HG03039 (cell line): ENCODE measurements at regions not wholly inside any gene's neighbourhood (a gene's known extent, or its start where the extent isn't known, plus 50 kb on each side); places are given as distances from the start of the nearest gene placed in this dataset.
"Not testable (repeated sequence)": the region's sequence is repeated elsewhere in the genome, so short reads cannot be mapped to it uniquely, and the experiment has no call there.

ENCODE experiments used
- ATAC-seq: cut with Tn5 transposase; IDR thresholded peaks from one replicate; pipeline ENCODE4 v1.9.1; 2021; ENCODE audit warnings: mild to moderate bottlenecking, moderate library complexity; ENCODE audit not compliant: unreplicated experiment

DNA sequence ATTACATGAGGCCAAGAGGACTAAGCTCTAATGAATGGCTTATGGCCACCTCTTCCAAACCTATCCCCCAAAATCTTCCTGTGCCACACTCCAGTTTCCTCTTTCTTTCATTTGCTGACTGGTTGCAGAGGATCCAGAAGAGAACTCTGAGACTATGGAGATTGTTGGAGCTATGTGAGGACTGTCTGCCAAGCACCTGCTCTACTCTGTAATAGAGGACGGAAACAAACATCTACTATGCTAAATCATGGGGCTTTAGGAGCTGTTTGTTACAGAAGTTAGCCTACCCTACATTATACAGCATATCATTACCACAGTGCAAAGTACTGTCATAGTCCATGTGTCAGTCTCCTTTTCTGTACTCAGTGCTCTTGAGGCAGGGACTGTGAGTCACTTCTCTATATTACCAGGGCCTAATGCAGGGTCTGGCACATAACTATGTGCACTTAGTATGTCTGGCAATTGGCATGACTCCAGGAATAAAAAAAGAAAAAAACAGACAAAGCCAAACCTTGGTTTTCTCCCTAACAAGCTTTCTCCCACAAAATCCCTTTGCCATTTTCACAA is 95.1 kb downstream of the RPAP3 start:
- ATAC-seq, result no peak

DNA sequence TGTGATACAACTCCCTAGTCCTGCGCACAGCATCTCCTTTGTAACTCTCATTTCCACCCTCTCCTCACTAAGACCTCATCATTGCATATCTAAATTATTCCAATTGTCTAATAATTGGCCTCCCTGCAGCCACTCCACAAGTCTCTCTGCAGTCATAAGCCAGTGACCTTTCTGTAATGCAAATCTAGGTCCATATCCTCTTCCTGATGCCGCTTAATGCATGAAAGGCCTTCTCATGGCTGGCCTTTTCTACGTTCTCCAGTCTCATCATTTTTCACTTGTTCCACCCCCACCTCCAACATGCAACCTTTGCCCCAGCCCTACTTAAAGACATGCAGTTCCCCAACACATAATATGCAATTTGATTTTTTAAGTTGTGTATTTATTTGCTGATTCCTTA is 96.0 kb downstream of the RPAP3 start:
- no peak for ATAC-seq

GRCh38 chr12:47608671-47609070 is 97.2 kb downstream of the RPAP3 start:
- not testable (repeated sequence) for ATAC-seq

DNA sequence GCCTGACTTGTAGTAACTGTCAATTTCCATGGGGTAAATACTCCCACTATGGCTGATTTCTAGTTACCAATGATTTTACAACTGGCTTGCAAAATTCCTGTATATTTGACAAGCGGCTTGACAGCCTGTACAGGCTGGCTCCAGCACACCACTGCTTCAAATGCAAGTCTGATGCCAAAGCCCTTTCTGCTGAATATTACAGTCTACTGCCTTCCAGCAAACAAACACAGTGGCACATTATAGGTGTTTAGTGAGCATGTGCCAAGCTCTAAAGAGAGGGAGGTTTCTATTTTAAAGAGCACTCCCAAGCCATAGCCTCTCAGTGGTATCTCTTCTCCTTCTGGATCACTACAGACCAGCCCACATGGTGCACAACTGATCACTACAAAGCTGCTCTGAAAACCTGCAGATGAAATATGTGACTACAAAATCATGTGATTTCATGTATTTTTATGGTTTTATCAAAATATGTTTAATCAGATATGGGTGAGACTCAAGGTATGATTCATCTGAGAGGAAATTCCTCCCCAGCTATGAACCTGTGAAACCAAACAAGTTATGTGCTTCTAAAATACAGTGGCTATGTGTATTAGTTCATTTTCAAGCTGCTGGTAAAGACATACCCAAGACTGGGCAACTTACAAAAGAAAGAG is 101.5 kb downstream of the RPAP3 start:
- ATAC-seq, result no peak

- ATAC-seq, result no peak
Observed at GRCh38 chr12:47602949-47603558, 102.8 kb downstream of the RPAP3 start.

- ATAC-seq, result no peak
Observed at GRCh38 chr12:47602325-47602724, 103.5 kb downstream of the RPAP3 start.

DNA sequence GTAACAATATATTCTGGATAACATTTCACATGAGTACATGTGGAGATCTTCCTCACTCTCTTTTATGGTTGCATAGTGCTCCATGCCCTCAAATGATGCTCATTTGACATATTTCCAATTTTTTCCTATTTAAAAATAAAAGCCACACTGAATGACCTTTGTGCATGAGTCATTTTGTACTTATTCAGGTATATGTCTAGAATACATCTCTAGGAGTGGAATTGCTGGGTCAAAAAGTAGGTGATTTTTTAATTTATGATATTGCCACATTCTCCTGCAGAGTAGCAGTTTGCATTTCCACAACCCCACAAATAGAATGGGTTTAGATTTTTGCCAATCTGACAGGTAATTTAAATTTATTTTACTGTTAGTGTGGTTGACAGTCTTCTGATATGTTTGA is 104.8 kb downstream of the RPAP3 start:
- ATAC-seq, result no peak

GRCh38 chr12:47591795-47592194 is 114.0 kb downstream of the RPAP3 start:
- ATAC-seq, result no peak

DNA sequence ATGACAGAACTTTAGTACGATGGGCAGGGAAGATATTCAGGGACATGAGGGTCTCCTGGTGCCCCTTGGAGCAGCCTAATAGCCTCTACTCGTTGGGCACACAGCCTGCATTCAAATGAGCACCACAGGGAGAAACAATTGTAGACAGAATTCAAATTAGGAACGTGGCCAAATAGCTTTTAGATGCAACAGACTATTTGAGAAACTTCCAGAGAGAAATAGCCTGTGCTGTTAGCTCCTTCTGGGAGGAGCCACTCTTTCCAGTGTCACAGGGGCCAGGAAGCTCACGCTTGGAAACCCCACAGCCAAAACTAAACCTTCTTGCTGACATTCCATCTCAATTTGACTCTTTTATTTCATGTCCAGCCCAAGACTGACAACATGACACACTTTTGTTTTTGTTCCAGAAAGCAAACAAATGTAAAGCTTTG is 114.5 kb downstream of the RPAP3 start:
- no peak for ATAC-seq

DNA sequence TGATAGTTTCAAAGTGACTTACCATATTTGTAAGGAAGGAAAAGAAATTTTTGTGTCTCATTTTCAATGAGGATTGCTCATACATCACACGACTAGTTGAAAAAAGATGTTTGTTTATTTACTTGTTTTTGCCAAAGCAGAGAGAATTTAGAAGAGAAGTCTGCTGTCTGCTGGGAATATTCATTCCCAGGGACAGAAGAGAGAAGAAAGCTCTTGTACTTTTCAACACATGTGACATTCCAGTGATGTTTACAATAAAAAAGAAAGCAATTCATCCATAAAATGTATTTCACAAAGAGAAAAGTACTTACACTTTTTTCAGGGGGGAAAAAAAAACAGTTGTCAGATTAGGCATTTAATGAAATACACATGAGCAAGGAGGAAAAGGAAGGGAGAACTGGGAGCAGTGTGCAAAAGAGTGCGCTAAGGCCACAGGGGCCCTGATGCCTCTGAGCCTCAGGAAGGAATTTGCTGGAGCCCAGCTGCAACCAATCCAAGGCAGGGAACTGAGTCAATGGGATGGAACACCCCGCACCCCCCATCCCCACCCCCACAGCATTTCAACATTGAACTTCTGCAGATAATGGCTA is 115.0 kb downstream of the RPAP3 start:
- ATAC-seq, result no peak

- no peak for ATAC-seq
Observed at GRCh38 chr12:47586952-47587669, 118.7 kb downstream of the RPAP3 start.

DNA sequence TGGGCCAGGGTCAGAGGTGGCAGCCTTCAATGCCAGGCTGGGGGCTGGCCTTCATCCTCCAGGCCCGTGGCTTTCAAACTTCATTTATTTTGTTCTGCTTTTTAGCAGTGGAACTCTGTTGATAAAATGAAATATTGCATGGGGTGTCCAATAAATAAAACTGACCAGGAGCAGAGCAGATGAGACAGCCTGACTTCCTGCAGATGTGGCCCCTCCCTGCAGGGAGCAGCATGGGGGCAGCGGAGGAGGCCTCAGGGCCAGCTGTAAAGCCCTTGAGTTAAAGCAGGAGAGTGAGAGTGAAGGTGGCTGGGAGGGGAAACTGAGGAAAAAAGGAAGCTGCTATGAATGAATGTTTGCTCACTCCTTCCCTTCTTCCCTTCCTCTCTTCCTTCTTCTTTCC is 120.3 kb downstream of the RPAP3 start:
- ATAC-seq, result no peak

DNA sequence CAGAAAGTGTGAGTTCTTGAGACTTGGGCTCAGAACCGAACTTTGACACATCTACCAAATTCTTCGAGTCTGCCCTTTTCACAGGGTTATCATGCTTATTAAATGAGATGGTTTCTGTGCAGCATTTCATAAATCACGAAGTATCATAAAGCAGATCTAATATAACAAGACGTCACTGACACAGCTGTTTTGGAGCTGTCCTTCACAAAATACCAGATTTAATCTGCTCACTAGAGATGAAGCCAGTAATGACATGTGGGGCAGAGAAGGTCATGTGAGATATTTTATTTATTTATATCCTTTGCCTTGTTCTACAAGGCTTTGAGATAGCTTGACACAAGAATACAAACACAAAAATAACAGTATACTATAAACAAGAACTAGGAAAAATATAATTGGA is 127.0 kb downstream of the RPAP3 start:
- no peak for ATAC-seq

- no peak for ATAC-seq
Observed at GRCh38 chr12:47577206-47577989, 128.4 kb downstream of the RPAP3 start.

DNA sequence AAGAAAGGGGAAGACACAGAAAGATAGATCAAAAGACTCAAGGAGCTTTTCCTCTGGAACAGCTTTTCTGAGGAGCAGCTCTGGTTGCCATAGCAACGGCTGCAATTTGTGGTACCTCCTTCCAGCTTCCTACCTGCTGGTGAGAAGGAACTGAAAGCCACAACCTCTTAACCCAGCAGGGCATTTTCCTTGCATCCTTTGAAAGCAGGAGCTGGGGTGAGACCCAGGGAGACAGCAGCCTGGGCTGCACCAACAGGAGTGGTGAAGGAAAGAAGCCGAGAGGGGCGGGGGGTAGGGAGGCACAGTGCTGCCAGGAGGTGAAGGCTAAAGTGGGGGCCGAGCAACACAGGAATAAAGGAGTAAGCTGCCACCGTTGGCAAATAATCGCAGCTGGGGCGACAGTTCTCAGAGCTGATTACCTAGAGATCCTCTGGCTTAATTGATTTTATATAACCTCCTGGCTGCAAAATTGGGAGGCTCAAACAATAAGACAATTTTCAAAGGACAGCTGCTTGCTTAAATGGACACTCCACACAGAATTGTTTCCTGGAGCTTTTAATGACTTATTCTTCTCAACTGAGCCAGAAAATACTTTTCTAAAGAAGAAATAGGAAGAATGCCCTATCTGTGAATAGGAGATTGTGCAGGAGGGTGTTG is 129.4 kb downstream of the RPAP3 start:
- ATAC-seq, result no peak

DNA sequence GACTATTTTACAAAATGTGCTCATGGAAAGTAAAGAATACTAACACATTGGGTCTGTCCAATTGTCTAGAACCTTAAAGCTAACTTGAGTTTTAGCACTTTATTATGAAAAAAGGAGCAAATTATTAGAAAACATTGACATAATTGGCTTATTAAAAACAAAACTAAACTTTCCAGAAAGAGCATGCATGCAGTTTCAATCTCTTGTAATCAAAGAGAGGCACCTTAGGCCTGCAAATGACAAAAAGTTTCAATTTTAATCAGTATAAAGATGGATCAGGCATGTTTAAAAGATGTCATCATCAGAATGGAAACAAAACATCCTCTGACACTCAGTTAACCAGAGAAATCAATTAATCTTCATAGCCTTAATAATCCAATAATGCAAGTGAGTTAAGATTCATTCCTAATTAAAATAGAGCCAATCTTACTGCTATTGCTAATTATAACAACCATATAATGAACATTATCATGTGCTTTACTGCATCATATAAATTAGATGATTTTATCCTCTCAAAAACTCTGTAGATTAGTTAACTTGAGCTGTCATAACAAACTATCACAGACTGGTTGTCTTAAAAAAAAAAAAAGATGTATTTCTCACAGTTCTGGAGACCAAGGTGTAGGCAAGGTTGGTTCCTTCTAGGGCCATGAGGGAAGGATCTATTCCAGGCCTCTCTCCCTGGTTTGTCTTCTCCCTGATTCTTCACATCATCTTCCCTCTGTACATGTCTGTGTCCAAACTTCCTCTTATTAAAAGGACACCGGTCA is 131.4 kb downstream of the RPAP3 start:
- ATAC-seq, result no peak

GRCh38 chr12:47573146-47573659 is 132.6 kb downstream of the RPAP3 start:
- no peak for ATAC-seq

DNA sequence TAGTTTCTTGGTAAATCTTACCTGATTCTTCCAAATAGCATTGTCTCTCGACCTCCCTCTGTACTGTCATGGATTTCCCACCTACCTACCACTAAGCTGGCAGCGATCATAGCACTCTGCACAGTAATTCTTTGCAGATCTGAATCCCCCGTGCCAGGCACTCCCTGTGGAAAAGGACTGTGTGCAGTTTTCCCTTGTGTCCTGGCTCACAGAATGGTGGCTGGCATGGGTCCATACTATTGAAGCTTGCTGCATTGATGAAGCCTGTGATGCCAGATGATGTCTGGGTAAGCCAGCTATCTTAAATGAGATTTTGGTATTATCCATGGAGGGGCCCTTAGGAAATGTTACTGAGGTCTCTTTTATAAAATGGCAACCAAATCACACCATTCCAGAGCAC is 135.7 kb downstream of the RPAP3 start:
- no peak for ATAC-seq

DNA sequence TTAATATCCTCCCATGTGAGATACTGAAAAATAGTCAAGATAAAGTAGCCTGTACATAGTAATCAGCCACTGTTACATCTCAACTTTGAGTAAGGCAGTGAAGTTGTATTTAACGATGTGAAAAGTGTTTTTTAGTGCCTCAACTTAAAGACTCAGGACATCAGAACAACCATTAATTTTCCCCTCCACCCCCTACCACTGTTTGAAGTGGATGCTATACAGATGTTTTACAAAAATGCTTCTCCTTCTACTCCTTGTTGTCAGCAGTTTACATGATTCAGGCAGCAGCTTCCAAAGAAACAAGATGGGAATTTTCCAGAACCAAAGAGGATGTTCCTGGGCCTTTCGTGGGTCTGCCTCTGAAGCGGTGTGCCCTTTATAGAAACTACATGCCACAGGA is 143.6 kb downstream of the RPAP3 start:
- no peak for ATAC-seq
